Ascending aorta (tissue), 2 donors: ENCODE measurements at regions not wholly inside any gene's neighbourhood (a gene's known extent, or its start where the extent isn't known, plus 50 kb on each side); places are given as distances from the start of the nearest gene placed in this dataset.

Experiments used
- DNase-seq, 2 donors: peaks; one replicate each; pipeline ENCODE4 v3.0.0-alpha.2; 2019; ENCODE audit warnings: low spot score in 2 of 2
- H3K27ac ChIP-seq, 2 donors: fragments of 200-600 bp; sonication (generic); one replicate each; pipeline ENCODE4 v1.5.1; 2016 to 2017; ENCODE audit warnings: mild to moderate bottlenecking in 1 of 2
- H3K27me3 ChIP-seq: fragments of 200-600 bp; sonication (generic); one replicate; pipeline ENCODE4 v1.5.1; 2017
- H3K36me3 ChIP-seq, 2 donors: fragments of 200-600 bp; sonication (generic); one replicate each; pipeline ENCODE4 v1.5.1; 2016
- H3K4me1 ChIP-seq, 2 donors: fragments of 200-600 bp; sonication (generic); one replicate each; pipeline ENCODE4 v1.5.1; 2016 to 2017; ENCODE audit warnings: mild to moderate bottlenecking in 1 of 2
- H3K4me3 ChIP-seq, 2 donors: fragments of 200-600 bp; sonication (generic); one replicate each; pipeline ENCODE4 v1.5.1; 2016 to 2017; ENCODE audit warnings: mild to moderate bottlenecking in 1 of 2
- H3K9me3 ChIP-seq, 2 donors: fragments of 200-600 bp; sonication (generic); one replicate each; pipeline ENCODE4 v1.5.1; 2016
- intact Hi-C: fragments of 100-400 bp; cut with DNase I; formaldehyde crosslinking; loops from one replicate; pipeline ENCODE4 v1.15.1; 2023
- TF ChIP-seq, protein P1 (sequence below), 3 experiments: fragments of 200-600 bp in 2 of 3; fragments of 450-650 bp in 1 of 3; sonication (generic) in 2 of 3; IDR thresholded peaks; one replicate each; pipeline ENCODE4 v1.5.1; 2016 to 2019; ENCODE audit warnings: antibody characterized with exemption in 3 of 3, mild to moderate bottlenecking in 1 of 3, moderate library complexity in 1 of 3

DNA sequence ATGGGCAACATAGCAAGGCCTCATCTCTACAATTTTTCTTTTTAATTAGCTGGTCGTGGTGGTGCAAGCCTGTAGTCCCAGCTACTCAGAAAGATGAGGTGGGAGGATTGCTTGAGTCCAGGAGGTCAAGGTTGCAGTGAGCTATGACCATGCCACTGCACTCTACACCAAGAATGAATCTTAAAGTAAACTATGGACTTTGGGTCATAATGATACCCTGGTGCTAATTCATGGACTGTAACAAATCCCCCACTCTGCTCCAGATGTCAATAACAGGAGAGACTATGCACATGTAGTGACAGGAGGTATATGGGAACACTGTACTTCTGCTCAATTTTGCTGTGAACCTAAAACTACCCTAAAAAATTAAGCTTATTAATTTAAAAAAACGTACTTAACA lies 155.4 kb downstream of the CEMIP2 start:
- intact Hi-C loops: no loop called here
- TF ChIP-seq, protein P1, sequence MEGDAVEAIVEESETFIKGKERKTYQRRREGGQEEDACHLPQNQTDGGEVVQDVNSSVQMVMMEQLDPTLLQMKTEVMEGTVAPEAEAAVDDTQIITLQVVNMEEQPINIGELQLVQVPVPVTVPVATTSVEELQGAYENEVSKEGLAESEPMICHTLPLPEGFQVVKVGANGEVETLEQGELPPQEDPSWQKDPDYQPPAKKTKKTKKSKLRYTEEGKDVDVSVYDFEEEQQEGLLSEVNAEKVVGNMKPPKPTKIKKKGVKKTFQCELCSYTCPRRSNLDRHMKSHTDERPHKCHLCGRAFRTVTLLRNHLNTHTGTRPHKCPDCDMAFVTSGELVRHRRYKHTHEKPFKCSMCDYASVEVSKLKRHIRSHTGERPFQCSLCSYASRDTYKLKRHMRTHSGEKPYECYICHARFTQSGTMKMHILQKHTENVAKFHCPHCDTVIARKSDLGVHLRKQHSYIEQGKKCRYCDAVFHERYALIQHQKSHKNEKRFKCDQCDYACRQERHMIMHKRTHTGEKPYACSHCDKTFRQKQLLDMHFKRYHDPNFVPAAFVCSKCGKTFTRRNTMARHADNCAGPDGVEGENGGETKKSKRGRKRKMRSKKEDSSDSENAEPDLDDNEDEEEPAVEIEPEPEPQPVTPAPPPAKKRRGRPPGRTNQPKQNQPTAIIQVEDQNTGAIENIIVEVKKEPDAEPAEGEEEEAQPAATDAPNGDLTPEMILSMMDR (IDR thresholded peaks at IDR 0.05): no peak
- Histone ChIP-seq H3K4me3 (no peak overlapping the region), H3K9me3 (peaks cover 0 to 10% of the 10 kb centered on the region in 2 donors), H3K27me3 (no peaks in the 10 kb centered on the region), H3K4me1 (peaks cover 0 to 8% of the 10 kb centered on the region in 2 donors), H3K27ac (no peak overlapping the region), H3K36me3 (no peaks in the 10 kb centered on the region)
- DNase-seq: no peak

DNA sequence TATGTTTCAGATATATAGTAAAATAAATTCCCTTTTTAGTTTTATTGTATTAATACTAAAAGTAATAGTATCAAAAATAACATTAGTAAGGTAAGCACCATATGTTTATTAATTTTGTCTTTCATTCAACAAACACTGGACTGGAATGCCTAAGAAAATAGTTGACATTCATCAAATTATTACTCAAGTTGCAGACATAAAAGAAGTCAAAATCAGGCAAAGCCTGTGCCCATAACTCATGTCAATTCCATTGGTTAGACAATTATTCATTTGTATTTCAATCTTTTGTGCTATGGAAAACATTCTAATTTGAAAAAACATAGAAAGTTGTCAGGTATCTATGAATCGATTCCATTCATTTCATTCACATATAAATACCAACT lies 158.9 kb downstream of the CEMIP2 start:
- no peak overlapping the region for H3K4me3 ChIP-seq
- H3K27me3 ChIP-seq: no peaks in the 10 kb centered on the region
- H3K36me3 ChIP-seq: no peaks in the 10 kb centered on the region
- H3K27ac ChIP-seq: no peak overlapping the region
- no peak for DNase-seq
- peaks cover 0 to 10% of the 10 kb centered on the region in 2 donors for H3K4me1 ChIP-seq
- H3K9me3 ChIP-seq: no peaks in the 10 kb centered on the region
- intact Hi-C loops: loop anchor here (5.0 kb wide), 2 partner anchors 158 to 208 kb away; partner anchors contain the start of gene CEMIP2
- TF ChIP-seq, protein P1 (IDR thresholded peaks at IDR 0.05): no peak

DNA sequence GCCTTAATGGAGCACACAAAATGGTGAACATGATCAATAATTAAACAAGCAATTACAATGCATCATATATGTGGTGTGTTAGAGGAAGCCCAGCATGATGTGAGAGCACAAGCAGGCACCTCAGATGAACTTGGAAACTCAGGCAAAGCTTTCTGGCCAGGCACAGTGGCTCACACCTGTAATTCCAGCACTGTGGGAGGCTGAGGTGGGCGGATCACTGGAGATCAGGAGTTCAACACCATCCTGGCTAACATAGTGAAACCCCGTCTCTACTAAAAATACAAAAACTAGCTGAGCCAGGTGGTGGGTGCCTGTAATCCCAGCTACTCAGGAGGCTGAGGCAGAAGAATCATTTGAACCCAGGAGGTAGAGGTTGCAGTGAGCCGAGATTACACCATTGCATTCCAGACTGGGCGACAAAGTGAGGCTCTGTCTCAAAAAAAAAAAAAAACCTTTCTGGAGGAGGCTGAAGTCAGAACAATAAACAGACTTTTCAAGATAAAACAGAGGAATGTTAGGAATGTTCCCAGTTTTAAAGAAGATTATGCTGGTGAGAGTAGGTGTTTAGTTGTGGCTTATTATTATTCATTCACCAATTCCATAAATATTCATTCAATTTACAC lies 159.4 kb downstream of the CEMIP2 start:
- H3K27ac ChIP-seq: no peak overlapping the region
- H3K4me1 ChIP-seq: peaks cover 0 to 10% of the 10 kb centered on the region in 2 donors
- H3K4me3 ChIP-seq: no peak overlapping the region
- intact Hi-C loops: loop anchor here (5.0 kb wide), 2 partner anchors 158 to 208 kb away; partner anchors contain the start of gene CEMIP2
- no peaks in the 10 kb centered on the region for H3K9me3 ChIP-seq
- H3K27me3 ChIP-seq: no peaks in the 10 kb centered on the region
- no peak for DNase-seq
- H3K36me3 ChIP-seq: no peaks in the 10 kb centered on the region
- TF ChIP-seq, protein P1 (IDR thresholded peaks at IDR 0.05): no peak

DNA sequence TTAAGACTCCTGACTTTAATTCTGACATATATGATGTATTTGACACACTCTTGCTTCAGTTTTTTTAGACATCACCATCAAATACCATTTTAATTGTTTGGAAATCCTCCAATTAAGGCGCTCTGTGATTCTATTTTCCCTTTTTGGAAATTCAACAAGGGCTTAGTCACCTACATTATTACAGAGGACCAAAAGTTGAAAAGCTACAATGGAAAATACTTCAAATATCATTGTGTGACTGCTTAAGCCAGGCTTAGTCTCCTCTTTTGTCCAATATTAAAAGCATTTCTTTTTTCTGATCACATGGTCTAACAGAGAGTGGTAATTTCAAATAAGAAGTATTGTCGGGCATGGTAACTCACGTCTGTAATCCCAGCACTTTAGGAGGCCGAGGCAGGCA lies 160.3 kb downstream of the CEMIP2 start:
- H3K9me3 ChIP-seq: no peaks in the 10 kb centered on the region
- intact Hi-C loops: loop anchor here (5.0 kb wide), 2 partner anchors 159 to 209 kb away; partner anchors contain the start of gene CEMIP2
- H3K4me3 ChIP-seq: peak overlapping the region in 1 of 2 donors; percentile 29
- peak overlapping the region; percentile 44 to 53 for H3K27ac ChIP-seq
- no peaks in the 10 kb centered on the region for H3K36me3 ChIP-seq
- H3K4me1 ChIP-seq: peaks cover 0 to 10% of the 10 kb centered on the region in 2 donors
- TF ChIP-seq, protein P1 (IDR thresholded peaks at IDR 0.05): no peak
- no peaks in the 10 kb centered on the region for H3K27me3 ChIP-seq
- DNase-seq: no peak

DNA sequence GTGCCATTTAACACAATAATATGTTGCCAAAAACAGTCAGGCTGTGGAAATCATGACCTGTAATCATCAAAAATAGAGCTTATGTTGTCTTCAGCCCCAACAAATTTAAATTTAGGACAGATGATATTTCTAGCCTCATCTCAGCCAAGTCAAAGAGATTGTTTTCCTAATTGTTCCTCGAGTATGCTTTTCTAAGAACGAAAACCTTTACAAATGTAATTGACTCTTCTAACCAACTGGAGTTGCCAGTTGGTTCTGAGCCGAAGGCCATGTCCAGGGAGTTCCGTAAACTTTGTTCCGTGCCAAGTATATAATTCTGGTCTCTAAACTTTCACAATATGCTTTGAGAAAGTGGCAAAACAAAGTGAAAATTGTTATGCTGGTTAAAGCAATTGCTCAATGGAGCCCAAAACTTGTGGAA lies 160.8 kb downstream of the CEMIP2 start:
- TF ChIP-seq, protein P1 (IDR thresholded peaks at IDR 0.05): no peak
- Histone ChIP-seq H3K36me3 (no peaks in the 10 kb centered on the region), H3K27ac (peak overlapping the region; percentile 44 to 53), H3K4me3 (peak overlapping the region in 1 of 2 donors; percentile 29), H3K4me1 (peaks cover 0 to 10% of the 10 kb centered on the region in 2 donors), H3K9me3 (no peaks in the 10 kb centered on the region), H3K27me3 (no peaks in the 10 kb centered on the region)
- no peak for DNase-seq
- intact Hi-C loops: loop anchor here (5.0 kb wide), 2 partner anchors 160 to 210 kb away; partner anchors contain the start of gene CEMIP2
